ENCODE measurements at regions not wholly inside any gene's neighbourhood (a gene's known extent, or its start where the extent isn't known, plus 50 kb on each side); places are given as distances from the start of the nearest gene placed in this dataset.
"Not testable (repeated sequence)": the region's sequence is repeated elsewhere in the genome, so short reads cannot be mapped to it uniquely, and the experiment has no call there.

DNA sequence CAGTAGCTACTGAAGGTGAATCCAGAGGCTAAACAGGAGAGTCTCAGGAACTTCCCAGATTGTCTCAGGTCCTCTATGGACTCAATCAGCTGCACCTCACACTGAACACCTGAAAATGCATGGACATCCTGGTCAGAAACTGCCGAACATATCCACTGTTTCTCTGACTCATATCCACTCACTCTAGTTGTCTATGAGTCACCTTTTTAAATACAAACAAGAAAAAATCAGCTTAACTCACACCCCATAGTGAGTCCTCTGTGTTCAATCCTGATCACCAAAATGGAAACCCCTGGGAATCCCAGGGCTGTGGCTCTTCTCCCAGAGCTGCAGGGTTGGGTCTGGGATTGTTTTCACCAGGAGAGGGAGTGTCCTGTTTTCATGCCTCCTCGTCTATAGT lies 556.7 kb downstream of the TMEM121 start:
- Histone ChIP-seq H3K27me3 (no peaks in the 10 kb centered on the region), H3K4me3 (no peak overlapping the region), H3K9me3 (no peaks in the 10 kb centered on the region), H3K4me1 (no peaks in the 10 kb centered on the region), H3K27ac (no peak overlapping the region), H3K36me3 (ENCODE audit: low read depth, missing control alignments) (no peaks in the 10 kb centered on the region)
- no peak for TF ChIP-seq POLR2A (IDR thresholded peaks at IDR 0.05)
- TF ChIP-seq, protein P1, sequence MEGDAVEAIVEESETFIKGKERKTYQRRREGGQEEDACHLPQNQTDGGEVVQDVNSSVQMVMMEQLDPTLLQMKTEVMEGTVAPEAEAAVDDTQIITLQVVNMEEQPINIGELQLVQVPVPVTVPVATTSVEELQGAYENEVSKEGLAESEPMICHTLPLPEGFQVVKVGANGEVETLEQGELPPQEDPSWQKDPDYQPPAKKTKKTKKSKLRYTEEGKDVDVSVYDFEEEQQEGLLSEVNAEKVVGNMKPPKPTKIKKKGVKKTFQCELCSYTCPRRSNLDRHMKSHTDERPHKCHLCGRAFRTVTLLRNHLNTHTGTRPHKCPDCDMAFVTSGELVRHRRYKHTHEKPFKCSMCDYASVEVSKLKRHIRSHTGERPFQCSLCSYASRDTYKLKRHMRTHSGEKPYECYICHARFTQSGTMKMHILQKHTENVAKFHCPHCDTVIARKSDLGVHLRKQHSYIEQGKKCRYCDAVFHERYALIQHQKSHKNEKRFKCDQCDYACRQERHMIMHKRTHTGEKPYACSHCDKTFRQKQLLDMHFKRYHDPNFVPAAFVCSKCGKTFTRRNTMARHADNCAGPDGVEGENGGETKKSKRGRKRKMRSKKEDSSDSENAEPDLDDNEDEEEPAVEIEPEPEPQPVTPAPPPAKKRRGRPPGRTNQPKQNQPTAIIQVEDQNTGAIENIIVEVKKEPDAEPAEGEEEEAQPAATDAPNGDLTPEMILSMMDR (IDR thresholded peaks at IDR 0.05) = no peak
- intact Hi-C loops (cut with DNase I; ENCODE audit: low total_unique reads) = no loop called here
- 62% methylated on average over 2 of the region's 2 CpGs; no CpG with 5 or more reads in 1 of the 2 donors for WGBS, 2 donors
- no peak for DNase-seq

DNA sequence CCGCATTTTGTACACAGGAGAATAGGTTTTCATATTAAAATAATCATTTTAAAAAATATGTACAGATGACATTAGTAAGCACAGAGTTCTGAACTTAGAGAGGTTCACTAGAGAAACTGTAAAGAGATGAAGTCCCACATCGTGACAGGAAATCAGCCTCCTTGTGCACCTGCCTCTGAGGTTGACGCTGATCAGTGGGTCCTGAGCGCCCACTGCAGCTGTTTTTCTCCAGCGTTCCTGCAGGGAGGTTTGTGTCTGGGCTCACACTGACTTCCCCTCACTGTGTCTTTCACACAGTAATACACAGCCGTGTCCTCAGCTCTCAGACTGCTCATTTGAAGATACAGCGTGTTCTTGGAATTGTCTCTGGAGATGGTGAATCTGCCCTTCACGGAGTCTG lies 561.5 kb downstream of the TMEM121 start:
- intact Hi-C loops (cut with DNase I; ENCODE audit: low total_unique reads) = no loop called here
- DNase-seq = no peak
- H3K9me3 ChIP-seq = no peaks in the 10 kb centered on the region
- WGBS, 2 donors = 62% methylated on average over 6 of the region's 8 CpGs; no CpG with 5 or more reads in 1 of the 2 donors
- H3K27ac ChIP-seq = no peak overlapping the region
- no peaks in the 10 kb centered on the region for H3K27me3 ChIP-seq
- TF ChIP-seq POLR2A (IDR thresholded peaks at IDR 0.05) = no peak
- TF ChIP-seq, protein P1 (IDR thresholded peaks at IDR 0.05) = no peak
- no peak overlapping the region for H3K4me3 ChIP-seq
- H3K4me1 ChIP-seq = no peaks in the 10 kb centered on the region
- H3K36me3 ChIP-seq (ENCODE audit: low read depth, missing control alignments) = no peaks in the 10 kb centered on the region

DNA sequence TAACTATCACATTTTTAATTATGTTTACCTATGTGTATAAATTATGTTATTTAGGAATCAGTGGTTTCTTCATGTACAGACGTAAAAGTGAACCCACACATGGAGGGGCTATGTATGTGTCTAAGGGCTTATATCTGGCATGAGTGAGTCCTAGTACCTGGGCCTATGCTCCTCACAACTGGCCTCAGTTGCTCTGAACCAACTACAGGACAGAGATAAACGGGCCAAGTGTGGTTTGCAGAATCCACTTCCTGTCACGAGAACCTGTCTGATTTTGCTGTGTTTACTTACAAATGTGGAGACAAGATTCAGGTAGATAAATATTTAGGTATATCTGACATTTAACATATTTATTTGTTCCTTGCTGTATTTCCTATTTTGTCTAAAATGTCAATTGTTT lies 562.5 kb downstream of the TMEM121 start:
- WGBS, 2 donors = 87% methylated on average over 3 of the region's 3 CpGs; no CpG with 5 or more reads in 1 of the 2 donors
- H3K4me1 ChIP-seq; intact Hi-C loops (cut with DNase I; ENCODE audit: low total_unique reads); H3K4me3 ChIP-seq; H3K27ac ChIP-seq; H3K27me3 ChIP-seq; H3K9me3 ChIP-seq; H3K36me3 ChIP-seq (ENCODE audit: low read depth, missing control alignments); DNase-seq: not testable (repeated sequence)

DNA sequence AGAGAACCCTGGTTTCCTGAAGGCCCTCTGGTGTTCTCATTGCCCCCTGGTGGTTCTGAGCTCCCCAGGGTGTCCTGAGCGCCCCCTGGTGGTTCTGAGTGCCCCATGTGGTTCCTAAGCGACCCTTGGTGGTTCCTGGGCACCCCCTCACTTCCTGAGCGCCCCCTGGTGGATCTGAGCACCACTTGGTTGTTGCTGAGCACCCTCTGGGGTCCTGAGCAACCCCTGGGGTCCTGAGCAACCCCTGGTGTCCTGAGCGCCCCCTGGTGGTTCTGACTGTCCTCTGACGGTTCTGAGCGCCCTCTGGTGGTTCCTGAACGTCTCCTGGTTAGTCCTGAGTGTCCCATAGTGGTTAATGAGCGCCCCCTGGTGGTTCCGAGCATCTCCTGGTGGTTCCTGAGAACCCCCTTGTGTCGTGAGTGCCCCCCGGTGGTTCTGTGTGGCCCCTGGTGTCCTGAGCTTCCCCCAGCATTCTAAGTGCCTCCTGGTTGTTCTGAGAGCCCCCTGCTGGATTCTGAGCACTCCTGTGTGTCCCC lies 568.3 kb downstream of the TMEM121 start:
- Histone ChIP-seq H3K27ac (no peak overlapping the region), H3K27me3 (no peaks in the 10 kb centered on the region), H3K9me3 (no peaks in the 10 kb centered on the region), H3K4me3 (no peak overlapping the region), H3K4me1 (no peaks in the 10 kb centered on the region), H3K36me3 (ENCODE audit: low read depth, missing control alignments) (no peaks in the 10 kb centered on the region)
- 22% methylated on average over 8 of the region's 11 CpGs; no CpG with 5 or more reads in 1 of the 2 donors for WGBS, 2 donors
- intact Hi-C loops (cut with DNase I; ENCODE audit: low total_unique reads) = no loop called here
- no peak for DNase-seq
- no peak for TF ChIP-seq POLR2A (IDR thresholded peaks at IDR 0.05)
- TF ChIP-seq, protein P1 (IDR thresholded peaks at IDR 0.05) = peak in 1 of 3 experiments; percentile 36

DNA sequence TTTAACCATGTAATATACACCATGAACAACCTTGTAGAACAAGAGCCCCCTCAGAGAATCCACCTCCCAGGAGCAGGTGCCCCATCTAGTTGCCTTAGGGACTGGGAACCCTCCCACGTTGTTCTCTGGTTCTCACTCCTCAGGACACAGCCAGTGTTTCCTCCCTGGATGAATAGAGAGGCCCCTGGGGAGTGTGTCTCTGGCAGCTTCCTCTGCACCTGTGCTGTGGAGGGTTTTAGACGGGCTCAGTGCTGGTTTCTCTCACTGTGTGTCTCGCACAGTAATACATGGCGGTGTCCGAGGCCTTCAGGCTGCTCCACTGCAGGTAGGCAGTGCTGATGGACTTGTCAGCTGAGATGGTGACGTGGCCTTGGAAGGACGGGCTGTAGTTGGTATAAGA lies 581.3 kb downstream of the TMEM121 start:
- Histone ChIP-seq H3K4me1 (no peaks in the 10 kb centered on the region), H3K27ac (no peak overlapping the region), H3K27me3 (no peaks in the 10 kb centered on the region), H3K36me3 (ENCODE audit: low read depth, missing control alignments) (no peaks in the 10 kb centered on the region), H3K9me3 (no peaks in the 10 kb centered on the region), H3K4me3 (no peak overlapping the region)
- no peak for DNase-seq
- no peak for TF ChIP-seq POLR2A (IDR thresholded peaks at IDR 0.05)
- TF ChIP-seq, protein P1 (IDR thresholded peaks at IDR 0.05) = no peak
- WGBS, 2 donors = 61% methylated on average over 4 of the region's 7 CpGs; no CpG with 5 or more reads in 1 of the 2 donors
- intact Hi-C loops (cut with DNase I; ENCODE audit: low total_unique reads) = no loop called here

All from testis (tissue), 2 donors.